Lower leg skin (tissue), 3 donors: ENCODE measurements at regions not wholly inside any gene's neighbourhood (a gene's known extent, or its start where the extent isn't known, plus 50 kb on each side); places are given as distances from the start of the nearest gene placed in this dataset.

Experiments
- CTCF ChIP-seq, 3 donors: fragments of 450-650 bp; IDR thresholded peaks; one replicate each; pipeline ENCODE4 v1.5.1; 2016; ENCODE audit warnings: antibody characterized with exemption in 3 of 3, mild to moderate bottlenecking in 3 of 3, moderate library complexity in 2 of 3
- POLR2A ChIP-seq, 2 donors: fragments of 450-650 bp; IDR thresholded peaks; one replicate each; pipeline ENCODE4 v1.6.1; 2016 to 2017; ENCODE audit warnings: antibody characterized with exemption in 2 of 2, mild to moderate bottlenecking in 1 of 2, moderate library complexity in 1 of 2

- no peak for TF ChIP-seq CTCF (IDR thresholded peaks at IDR 0.05)
- no peak for TF ChIP-seq POLR2A (IDR thresholded peaks at IDR 0.05)
Measured at GRCh38 chr13:70469077-70469476, 360.8 kb upstream of the KLHL1 start.
